HG02642 (cell line): ENCODE measurements at regions not wholly inside any gene's neighbourhood (a gene's known extent, or its start where the extent isn't known, plus 50 kb on each side); places are given as distances from the start of the nearest gene placed in this dataset.

Experiments used
- ATAC-seq: cut with Tn5 transposase; IDR thresholded peaks from one replicate; pipeline ENCODE4 v1.9.1; 2021; ENCODE audit warnings: mild to moderate bottlenecking; ENCODE audit not compliant: unreplicated experiment, poor library complexity

- no peak for ATAC-seq
Observed at GRCh38 chr7:119329715-119330114, 943.3 kb upstream of the KCND2 start.

- ATAC-seq, result no peak
Observed at GRCh38 chr7:119335405-119335804, 937.6 kb upstream of the KCND2 start.

- ATAC-seq, result no peak
Observed at GRCh38 chr7:119341822-119342221, 931.2 kb upstream of the KCND2 start.

GRCh38 chr7:119343289-119343688 lies 929.7 kb upstream of the KCND2 start:
- no peak for ATAC-seq

- no peak for ATAC-seq
Observed at GRCh38 chr7:119344466-119344865, 928.5 kb upstream of the KCND2 start.

- no peak for ATAC-seq
Observed at GRCh38 chr7:119348491-119348890, 924.5 kb upstream of the KCND2 start.

GRCh38 chr7:119350334-119350733 lies 922.6 kb upstream of the KCND2 start:
- ATAC-seq, result no peak

GRCh38 chr7:119351320-119351719 lies 921.7 kb upstream of the KCND2 start:
- ATAC-seq, result no peak

GRCh38 chr7:119374436-119374835 lies 898.5 kb upstream of the KCND2 start:
- ATAC-seq, result no peak

- no peak for ATAC-seq
Observed at GRCh38 chr7:119377861-119378260, 895.1 kb upstream of the KCND2 start.

GRCh38 chr7:119382726-119383125 lies 890.2 kb upstream of the KCND2 start:
- ATAC-seq, result no peak

- ATAC-seq, result no peak
Observed at GRCh38 chr7:119395024-119395423, 878.0 kb upstream of the KCND2 start.

- peak; percentile 83 for ATAC-seq
Observed at GRCh38 chr7:119397156-119397555, 875.8 kb upstream of the KCND2 start.

GRCh38 chr7:119408596-119408995 lies 864.4 kb upstream of the KCND2 start:
- no peak for ATAC-seq

GRCh38 chr7:119413314-119413805 lies 859.6 kb upstream of the KCND2 start:
- no peak for ATAC-seq

GRCh38 chr7:119415682-119416081 lies 857.3 kb upstream of the KCND2 start:
- no peak for ATAC-seq

- ATAC-seq, result no peak
Observed at GRCh38 chr7:119421657-119422056, 851.3 kb upstream of the KCND2 start.

GRCh38 chr7:119436882-119437281 lies 836.1 kb upstream of the KCND2 start:
- ATAC-seq, result no peak

- ATAC-seq, result no peak
Observed at GRCh38 chr7:119438315-119438714, 834.7 kb upstream of the KCND2 start.

GRCh38 chr7:119439192-119439591 lies 833.8 kb upstream of the KCND2 start:
- ATAC-seq, result no peak

- ATAC-seq, result no peak
Observed at GRCh38 chr7:119452401-119452800, 820.6 kb upstream of the KCND2 start.

GRCh38 chr7:119465798-119466305 lies 807.1 kb upstream of the KCND2 start:
- no peak for ATAC-seq
